HK-2 (cell line): ENCODE measurements at regions not wholly inside any gene's neighbourhood (a gene's known extent, or its start where the extent isn't known, plus 50 kb on each side); places are given as distances from the start of the nearest gene placed in this dataset.

Experiments
- DNase-seq: peaks from one replicate; pipeline ENCODE4 v3.0.0-alpha.2; 2018; ENCODE audit not compliant: unreplicated experiment

GRCh38 chr6:164164876-164165275 lies 750.4 kb downstream of the QKI start:
- no peak for DNase-seq

- no peak for DNase-seq
Measured at GRCh38 chr6:164163239-164163638, 748.7 kb downstream of the QKI start.

GRCh38 chr6:164159061-164159460 lies 744.5 kb downstream of the QKI start:
- DNase-seq, result no peak

- DNase-seq, result no peak
Measured at GRCh38 chr6:164154588-164154987, 740.1 kb downstream of the QKI start.

- no peak for DNase-seq
Measured at GRCh38 chr6:164152611-164153010, 738.1 kb downstream of the QKI start.

- no peak for DNase-seq
Measured at GRCh38 chr6:164151161-164152120, 736.9 kb downstream of the QKI start.

- no peak for DNase-seq
Measured at GRCh38 chr6:164150232-164150631, 735.7 kb downstream of the QKI start.

GRCh38 chr6:164148788-164149187 lies 734.3 kb downstream of the QKI start:
- DNase-seq, result no peak

- DNase-seq, result no peak
Measured at GRCh38 chr6:164144316-164144715, 729.8 kb downstream of the QKI start.

GRCh38 chr6:164142322-164142721 lies 727.8 kb downstream of the QKI start:
- no peak for DNase-seq

GRCh38 chr6:164135511-164136132 lies 721.1 kb downstream of the QKI start:
- DNase-seq, result no peak

- DNase-seq, result no peak
Measured at GRCh38 chr6:164133095-164133494, 718.6 kb downstream of the QKI start.

GRCh38 chr6:164130585-164130984 lies 716.1 kb downstream of the QKI start:
- no peak for DNase-seq

- DNase-seq, result no peak
Measured at GRCh38 chr6:164130151-164130550, 715.6 kb downstream of the QKI start.

- DNase-seq, result no peak
Measured at GRCh38 chr6:164129218-164129617, 714.7 kb downstream of the QKI start.

GRCh38 chr6:164128101-164128500 lies 713.6 kb downstream of the QKI start:
- no peak for DNase-seq

GRCh38 chr6:164124986-164125385 lies 710.5 kb downstream of the QKI start:
- DNase-seq, result no peak

GRCh38 chr6:164124473-164124872 lies 710.0 kb downstream of the QKI start:
- no peak for DNase-seq

- no peak for DNase-seq
Measured at GRCh38 chr6:164122109-164122508, 707.6 kb downstream of the QKI start.

GRCh38 chr6:164121527-164121926 lies 707.0 kb downstream of the QKI start:
- no peak for DNase-seq

GRCh38 chr6:164114651-164115050 lies 700.1 kb downstream of the QKI start:
- no peak for DNase-seq

- no peak for DNase-seq
Measured at GRCh38 chr6:164114051-164114450, 699.5 kb downstream of the QKI start.

GRCh38 chr6:164113637-164114036 lies 699.1 kb downstream of the QKI start:
- DNase-seq, result no peak
